Frontal cortex (tissue), 3 donors: ENCODE measurements at regions not wholly inside any gene's neighbourhood (a gene's known extent, or its start where the extent isn't known, plus 50 kb on each side); places are given as distances from the start of the nearest gene placed in this dataset.

Experiments used
- DNase-seq, 2 donors: peaks; one replicate each; pipeline ENCODE4 v3.0.0; 2012; ENCODE audit warnings: low spot score in 2 of 2
- FAIRE-seq: peaks from 2 replicates; lab custom pipeline; 2012; peaks lifted over from hg19 to GRCh38; lab: Jason Lieb, UNC
- donor health status: control.
- donor health status: control.
- donor health status: control.

DNA sequence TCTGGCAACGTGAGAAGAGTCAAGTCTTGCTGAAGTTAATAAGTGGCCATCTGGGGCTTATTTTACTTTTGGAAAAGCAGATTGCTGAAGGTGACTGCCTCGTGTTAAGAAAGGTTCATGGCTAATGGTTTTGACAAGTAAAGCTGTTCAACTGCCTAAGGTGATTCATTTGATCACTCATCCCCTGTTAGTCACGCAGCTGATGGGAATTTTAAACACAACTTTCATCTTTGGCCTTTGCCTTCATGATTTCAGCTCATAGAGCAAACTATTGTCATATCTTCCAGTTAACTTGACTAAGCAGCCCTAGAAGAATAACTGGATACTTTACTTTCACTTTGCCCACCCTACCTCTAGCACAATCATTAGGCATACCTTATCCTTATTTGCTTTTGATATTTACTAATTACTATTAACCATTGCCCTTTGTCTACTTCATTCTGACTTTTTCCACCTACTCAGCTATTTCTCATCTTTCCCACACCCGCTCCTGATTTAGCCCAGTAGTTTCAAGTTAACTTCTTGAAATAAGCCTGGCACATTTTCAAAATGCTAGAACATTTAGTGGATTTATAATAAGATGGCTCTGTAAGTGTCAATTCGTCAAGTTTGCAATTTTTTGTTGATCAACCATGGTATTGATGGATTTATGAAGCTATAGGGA is 170.6 kb upstream of the S100G start:
- DNase-seq (no peak), FAIRE-seq (no peak)

DNA sequence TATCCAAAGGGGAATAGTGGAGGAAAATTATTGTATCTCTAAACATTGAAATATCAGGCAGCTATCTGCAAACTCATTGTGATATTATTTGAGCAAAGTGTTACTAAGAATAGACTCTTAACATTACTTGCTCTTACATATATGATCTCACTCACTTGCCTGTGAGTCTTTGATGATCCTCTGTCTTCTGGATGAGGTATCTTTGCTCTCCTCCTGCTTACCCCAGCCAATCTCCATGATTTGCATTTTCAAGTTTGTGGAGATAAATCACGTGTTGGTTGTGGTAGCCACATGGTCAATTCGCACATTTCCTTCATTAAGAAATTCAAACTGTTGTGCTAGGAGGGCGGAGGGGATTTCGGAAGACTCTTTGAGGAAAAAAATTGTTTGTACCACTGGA is 169.9 kb upstream of the S100G start:
- no peak for FAIRE-seq
- DNase-seq: no peak

GRCh38 chrX:16484338-16484737 is 165.6 kb upstream of the S100G start:
- no peak for FAIRE-seq
- DNase-seq: no peak

GRCh38 chrX:16487620-16488385 is 162.2 kb upstream of the S100G start:
- FAIRE-seq (no peak), DNase-seq (no peak)

DNA sequence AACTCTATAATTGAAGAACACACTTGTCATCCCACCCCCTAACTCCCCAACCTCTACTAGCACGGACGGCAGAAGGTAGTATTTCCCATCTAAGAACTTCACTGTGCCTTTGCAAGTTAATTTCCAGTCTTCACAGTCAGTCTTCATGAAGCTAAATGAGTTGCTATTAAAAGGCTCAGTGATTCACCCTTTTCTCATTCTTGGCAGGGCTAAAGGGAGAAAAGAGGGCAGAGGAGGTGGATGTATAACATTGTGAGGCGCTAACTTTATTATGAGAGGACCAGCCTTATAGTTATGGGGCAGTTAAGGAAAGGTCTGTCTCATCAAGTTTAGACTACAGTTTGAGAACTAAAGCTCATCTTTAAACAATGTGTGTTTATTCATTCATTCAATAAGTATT is 161.0 kb upstream of the S100G start:
- FAIRE-seq (no peak), DNase-seq (no peak)

GRCh38 chrX:16491461-16491860 is 158.5 kb upstream of the S100G start:
- DNase-seq: no peak
- FAIRE-seq: no peak

DNA sequence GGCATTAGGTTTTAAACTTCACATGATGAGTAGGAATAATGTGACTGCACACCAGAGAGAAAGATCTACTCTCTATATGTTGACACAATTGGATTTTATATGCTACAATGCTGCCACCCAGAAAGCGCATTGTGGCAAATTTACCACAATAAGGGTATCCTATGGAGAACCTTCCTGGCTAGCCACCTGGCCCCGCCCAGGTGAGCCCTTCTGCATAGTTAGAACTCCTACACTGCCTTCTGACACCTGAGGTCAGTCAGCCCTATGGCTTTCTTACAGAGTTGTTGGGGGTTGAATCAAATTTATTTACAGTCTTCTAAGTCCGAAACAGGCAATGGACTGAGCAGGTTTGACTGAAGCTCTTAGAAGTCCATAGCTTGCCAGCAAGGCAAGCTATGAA is 153.8 kb upstream of the S100G start:
- no peak for DNase-seq
- FAIRE-seq: no peak

DNA sequence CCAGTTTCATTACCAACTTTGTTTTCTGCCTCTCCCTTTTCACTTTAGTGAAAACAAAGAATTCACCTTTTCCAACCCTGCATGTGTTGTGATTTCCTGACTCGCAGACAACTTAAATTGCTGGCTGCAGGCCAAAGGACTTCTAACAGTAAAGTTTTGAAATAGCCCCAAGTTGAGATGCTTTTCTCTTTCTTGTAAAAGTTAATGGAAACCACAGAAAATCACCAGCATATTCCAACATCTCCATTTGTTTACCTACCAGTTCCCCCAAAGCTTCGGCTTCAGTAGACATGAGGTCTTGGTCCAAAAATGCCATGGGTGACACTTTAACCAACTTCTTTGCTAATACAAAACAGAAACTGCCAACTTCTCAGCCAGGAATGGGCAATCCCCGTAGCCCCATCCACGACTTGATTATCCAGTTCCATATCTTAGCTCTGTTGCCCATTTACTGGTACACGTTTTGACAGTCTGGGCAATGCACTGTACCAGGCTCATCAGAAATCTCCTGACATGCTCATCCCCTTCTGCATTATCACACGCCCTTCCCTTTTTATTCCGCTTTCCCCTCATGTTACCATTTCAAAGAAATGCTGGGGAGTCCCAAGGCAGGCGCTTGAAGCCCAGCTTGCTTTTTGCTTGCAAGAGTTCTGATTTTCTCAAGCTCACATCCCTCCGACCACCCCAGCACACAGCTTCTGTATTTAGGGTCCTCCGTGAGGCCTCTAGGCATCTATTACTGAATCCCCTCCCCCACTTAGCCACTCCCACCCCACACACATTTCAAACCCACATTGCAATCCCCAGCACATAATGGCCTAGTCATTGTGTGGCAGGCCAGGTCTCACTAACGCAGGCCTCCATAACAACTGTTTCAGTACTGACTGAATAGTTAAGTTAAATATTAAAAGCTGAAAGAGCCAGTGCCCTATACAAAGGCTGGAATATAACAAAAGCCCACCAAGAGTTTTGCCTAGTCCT is 137.9 kb upstream of the S100G start:
- DNase-seq: no peak

DNA sequence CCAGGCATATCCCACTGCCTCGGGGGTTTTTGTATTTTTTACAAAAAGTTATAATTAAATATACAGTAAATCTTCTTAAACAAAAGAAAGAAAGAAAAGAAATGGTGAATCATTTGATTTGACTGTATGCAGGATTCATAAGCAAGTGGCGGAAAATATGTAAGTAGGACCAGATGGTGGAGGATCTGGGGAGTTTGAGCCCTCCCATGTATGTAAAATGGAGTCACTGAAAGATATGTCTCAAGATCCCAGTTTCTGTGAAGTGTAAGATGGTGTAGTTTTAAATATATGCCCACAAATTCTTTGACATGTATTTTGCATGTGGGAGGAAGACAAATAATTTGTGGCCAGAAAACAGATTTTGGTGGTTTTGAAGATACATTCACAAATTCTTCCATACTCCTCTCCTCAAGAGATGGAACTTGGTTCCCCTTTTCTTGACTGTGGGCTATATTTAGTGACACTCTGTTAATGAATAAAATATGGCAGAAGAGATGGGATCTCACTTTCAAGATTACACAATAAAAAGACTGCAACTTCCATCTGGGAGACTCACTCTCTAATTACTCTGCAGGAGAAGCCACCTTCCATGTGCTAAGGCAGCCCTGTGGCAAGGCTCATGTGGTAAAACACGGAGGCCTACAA is 133.6 kb upstream of the S100G start:
- no peak for FAIRE-seq

More for the DNA sequence above, 137.9 kb upstream of the S100G start:
- no peak for FAIRE-seq

DNA sequence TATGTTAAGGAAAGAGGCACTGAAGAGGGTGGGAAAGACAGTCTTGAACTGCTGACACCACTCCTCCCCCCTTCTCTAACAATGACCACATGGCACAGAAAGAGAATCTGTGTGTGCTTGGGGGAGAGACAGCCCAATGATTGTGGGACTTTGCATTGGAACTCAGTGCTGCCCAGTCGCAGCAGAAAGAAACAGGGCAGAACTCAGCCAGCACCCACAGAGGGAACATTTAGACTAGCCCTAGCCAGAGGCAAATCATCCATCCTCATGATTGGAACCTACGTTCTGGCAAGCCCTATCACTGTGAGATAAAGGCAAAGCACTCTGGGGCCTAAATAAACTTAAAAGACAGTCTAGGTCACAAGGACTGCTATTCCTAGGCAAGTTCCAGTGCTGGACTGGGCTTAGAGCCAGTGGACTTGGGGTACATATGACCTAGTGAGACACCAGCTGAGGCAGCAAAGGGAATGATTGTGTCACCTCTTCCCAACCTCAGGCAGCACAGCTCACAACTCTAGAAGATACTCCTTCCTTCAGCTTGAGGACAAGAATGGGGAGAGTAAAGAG is 132.8 kb upstream of the S100G start:
- FAIRE-seq (no peak), DNase-seq (no peak)

More for the DNA sequence above, 133.6 kb upstream of the S100G start:
- DNase-seq: no peak

DNA sequence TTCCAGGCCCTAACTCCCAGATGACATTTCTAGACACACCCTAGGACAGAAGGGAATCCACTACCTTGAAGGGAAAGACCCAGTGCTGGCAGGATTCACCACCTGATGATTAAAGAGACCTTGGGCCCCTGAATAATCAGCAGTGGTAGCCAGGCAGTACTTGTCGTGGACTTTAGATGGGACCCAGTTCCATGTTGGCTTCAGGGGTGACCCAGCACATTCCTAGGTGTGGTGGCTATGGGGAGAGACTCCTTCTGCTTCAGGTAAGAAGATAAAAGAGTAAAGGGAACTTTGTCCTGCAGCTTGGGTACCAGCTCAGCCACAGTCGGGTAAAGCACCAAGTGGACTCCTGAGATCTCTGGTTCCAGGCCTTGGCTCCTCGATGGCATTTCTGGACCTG is 131.8 kb upstream of the S100G start:
- no peak for FAIRE-seq
- DNase-seq: no peak

- DNase-seq: no peak
- FAIRE-seq: no peak
These were observed 125.6 kb upstream of the S100G start for GRCh38 chrX:16524316-16524715.

DNA sequence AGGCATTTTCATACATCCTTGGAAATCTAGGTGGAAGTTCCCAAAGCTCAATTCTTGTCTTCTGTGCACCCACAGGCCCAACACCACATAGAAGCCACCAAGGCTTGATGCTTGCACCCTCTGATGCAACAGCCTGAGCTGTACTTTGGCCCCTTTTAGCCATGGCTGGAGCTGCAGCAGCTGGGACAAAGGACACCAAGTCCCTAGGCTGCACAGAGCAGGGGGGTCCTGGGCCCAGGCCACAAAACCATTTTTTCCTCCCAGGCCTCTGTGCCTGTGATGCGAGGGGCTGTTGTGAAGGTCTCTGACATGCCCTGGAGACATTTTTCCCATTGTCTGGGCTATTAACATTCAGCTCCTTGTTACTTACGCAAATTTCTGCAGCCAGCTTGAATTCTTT is 124.0 kb upstream of the S100G start:
- DNase-seq (no peak), FAIRE-seq (no peak)

DNA sequence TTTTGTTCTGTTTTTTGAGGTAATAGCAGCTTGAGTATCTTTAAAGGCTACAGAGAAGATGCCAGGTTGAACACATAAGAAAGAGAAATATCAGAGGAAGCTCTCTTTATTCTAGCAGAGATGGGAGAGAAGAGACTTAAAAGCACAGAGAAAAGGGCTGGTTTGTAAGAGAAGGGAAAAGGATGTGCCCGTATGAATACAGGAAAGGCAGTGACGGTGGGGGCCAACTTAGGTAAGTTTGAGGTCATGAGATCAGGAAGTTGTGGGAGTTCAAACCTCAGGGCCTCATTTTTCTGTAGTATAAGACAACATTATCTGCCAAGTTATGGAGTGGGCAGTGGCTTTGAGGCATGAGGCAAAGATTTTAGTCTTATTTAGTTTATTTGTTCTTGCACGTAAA is 121.3 kb upstream of the S100G start:
- no peak for FAIRE-seq
- DNase-seq: no peak
